ENCODE measurements at regions not wholly inside any gene's neighbourhood (a gene's known extent, or its start where the extent isn't known, plus 50 kb on each side); places are given as distances from the start of the nearest gene placed in this dataset.

DNA sequence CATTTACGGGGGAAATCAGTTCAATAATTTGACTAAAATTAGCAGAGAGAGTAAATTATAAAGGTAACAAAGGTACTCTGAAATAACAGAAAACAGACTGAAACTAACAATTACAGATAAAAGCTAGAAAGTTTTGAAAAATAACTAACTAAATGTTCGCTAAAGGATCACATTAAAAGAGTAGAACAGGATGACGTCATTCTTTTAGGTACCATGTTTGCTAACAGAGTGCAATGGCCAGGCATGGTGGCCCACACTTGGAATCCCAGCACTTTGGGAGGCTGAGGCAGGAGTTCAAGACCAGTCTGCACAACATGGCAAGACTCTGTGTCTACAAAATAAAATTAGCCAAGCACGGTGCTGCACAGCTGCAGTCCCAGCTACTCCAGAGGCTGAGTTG is 212.3 kb upstream of the CDYL start:
- H3K4me1 ChIP-seq (ENCODE audit: control insufficient read depth, insufficient read depth, low read length), result no peaks in the 10 kb centered on the region
- H3K9me3 ChIP-seq (ENCODE audit: control insufficient read depth, low read length), result no peaks in the 10 kb centered on the region
- no peaks in the 10 kb centered on the region for H3K27me3 ChIP-seq (ENCODE audit: control insufficient read depth, insufficient read depth, low read length, poor library complexity, severe bottlenecking)
- no peak overlapping the region for H3K4me3 ChIP-seq (ENCODE audit: insufficient read depth, low read depth, low read length)
- H3K36me3 ChIP-seq (ENCODE audit: control insufficient read depth, insufficient read depth, low read length), result no peaks in the 10 kb centered on the region
- no peak overlapping the region for H3K27ac ChIP-seq (ENCODE audit: insufficient read depth, low read depth, low read length, poor library complexity, severe bottlenecking)
- WGBS, 2 experiments, result 92 to 95% methylated on average over 3 to 4 of the region's 4 CpGs

DNA sequence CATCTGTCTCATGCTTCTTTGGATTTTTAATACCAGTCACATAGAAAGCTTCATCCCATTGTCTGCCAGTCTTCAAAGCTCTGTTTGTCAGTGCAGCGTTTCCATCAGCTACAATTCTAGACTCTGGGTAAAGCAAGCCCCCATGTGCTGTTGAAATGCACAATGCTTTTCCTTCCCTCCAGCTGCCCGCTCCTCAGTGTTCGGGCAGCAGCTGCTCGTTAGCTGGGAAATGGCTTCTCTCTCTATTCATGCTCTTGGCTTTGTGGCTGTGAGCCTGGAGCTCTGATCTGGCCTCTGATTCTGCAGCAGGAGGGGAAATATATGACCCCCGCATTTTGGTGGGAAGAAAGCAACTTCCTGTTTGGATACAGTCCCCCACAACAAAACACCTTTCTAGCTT is 213.0 kb upstream of the CDYL start:
- Histone ChIP-seq H3K4me1 (ENCODE audit: control insufficient read depth, insufficient read depth, low read length) (no peaks in the 10 kb centered on the region), H3K27ac (ENCODE audit: insufficient read depth, low read depth, low read length, poor library complexity, severe bottlenecking) (no peak overlapping the region), H3K36me3 (ENCODE audit: control insufficient read depth, insufficient read depth, low read length) (no peaks in the 10 kb centered on the region), H3K9me3 (ENCODE audit: control insufficient read depth, low read length) (no peaks in the 10 kb centered on the region), H3K27me3 (ENCODE audit: control insufficient read depth, insufficient read depth, low read length, poor library complexity, severe bottlenecking) (no peaks in the 10 kb centered on the region), H3K4me3 (ENCODE audit: insufficient read depth, low read depth, low read length) (no peak overlapping the region)
- WGBS, 2 experiments, result 86% methylated on average over 5 of the region's 5 CpGs

GRCh38 chr6:4561773-4562400 is 214.3 kb upstream of the CDYL start:
- no peaks in the 10 kb centered on the region for H3K36me3 ChIP-seq (ENCODE audit: control insufficient read depth, insufficient read depth, low read length)

GRCh38 chr6:4561078-4561435 is 215.1 kb upstream of the CDYL start:
- H3K4me3 ChIP-seq (ENCODE audit: insufficient read depth, low read depth, low read length), result no peak overlapping the region
- H3K27ac ChIP-seq (ENCODE audit: insufficient read depth, low read depth, low read length, poor library complexity, severe bottlenecking), result no peak overlapping the region
- H3K9me3 ChIP-seq (ENCODE audit: control insufficient read depth, low read length), result no peaks in the 10 kb centered on the region
- H3K4me1 ChIP-seq (ENCODE audit: control insufficient read depth, insufficient read depth, low read length), result no peaks in the 10 kb centered on the region
- H3K27me3 ChIP-seq (ENCODE audit: control insufficient read depth, insufficient read depth, low read length, poor library complexity, severe bottlenecking), result no peaks in the 10 kb centered on the region
- 94 to 98% methylated on average over 3 of the region's 3 CpGs for WGBS, 2 experiments
- H3K36me3 ChIP-seq (ENCODE audit: control insufficient read depth, insufficient read depth, low read length), result no peaks in the 10 kb centered on the region

More at GRCh38 chr6:4561773-4562400, 214.3 kb upstream of the CDYL start:
- no peaks in the 10 kb centered on the region for H3K27me3 ChIP-seq (ENCODE audit: control insufficient read depth, insufficient read depth, low read length, poor library complexity, severe bottlenecking)
- no peaks in the 10 kb centered on the region for H3K9me3 ChIP-seq (ENCODE audit: control insufficient read depth, low read length)
- H3K4me1 ChIP-seq (ENCODE audit: control insufficient read depth, insufficient read depth, low read length), result no peaks in the 10 kb centered on the region
- 95% methylated on average over 6 of the region's 6 CpGs for WGBS, 2 experiments
- H3K4me3 ChIP-seq (ENCODE audit: insufficient read depth, low read depth, low read length), result no peak overlapping the region
- no peak overlapping the region for H3K27ac ChIP-seq (ENCODE audit: insufficient read depth, low read depth, low read length, poor library complexity, severe bottlenecking)

GRCh38 chr6:4560221-4561077 is 215.8 kb upstream of the CDYL start:
- H3K4me3 ChIP-seq (ENCODE audit: insufficient read depth, low read depth, low read length), result no peak overlapping the region
- H3K27me3 ChIP-seq (ENCODE audit: control insufficient read depth, insufficient read depth, low read length, poor library complexity, severe bottlenecking), result no peaks in the 10 kb centered on the region
- H3K36me3 ChIP-seq (ENCODE audit: control insufficient read depth, insufficient read depth, low read length), result no peaks in the 10 kb centered on the region
- no peaks in the 10 kb centered on the region for H3K4me1 ChIP-seq (ENCODE audit: control insufficient read depth, insufficient read depth, low read length)
- WGBS, 2 experiments, result 92 to 93% methylated on average over 13 of the region's 13 CpGs
- no peaks in the 10 kb centered on the region for H3K9me3 ChIP-seq (ENCODE audit: control insufficient read depth, low read length)
- no peak overlapping the region for H3K27ac ChIP-seq (ENCODE audit: insufficient read depth, low read depth, low read length, poor library complexity, severe bottlenecking)

- WGBS, 2 experiments, result 93 to 97% methylated on average over 19 of the region's 19 CpGs
- Histone ChIP-seq H3K9me3 (ENCODE audit: control insufficient read depth, low read length) (no peaks in the 10 kb centered on the region), H3K4me1 (ENCODE audit: control insufficient read depth, insufficient read depth, low read length) (no peaks in the 10 kb centered on the region), H3K27me3 (ENCODE audit: control insufficient read depth, insufficient read depth, low read length, poor library complexity, severe bottlenecking) (no peaks in the 10 kb centered on the region), H3K36me3 (ENCODE audit: control insufficient read depth, insufficient read depth, low read length) (no peaks in the 10 kb centered on the region), H3K27ac (ENCODE audit: insufficient read depth, low read depth, low read length, poor library complexity, severe bottlenecking) (no peak overlapping the region), H3K4me3 (ENCODE audit: insufficient read depth, low read depth, low read length) (no peak overlapping the region)
Measured at GRCh38 chr6:4559281-4559875, 216.8 kb upstream of the CDYL start.

GRCh38 chr6:4554645-4555044 is 221.6 kb upstream of the CDYL start:
- Histone ChIP-seq H3K4me3 (ENCODE audit: insufficient read depth, low read depth, low read length) (no peak overlapping the region), H3K9me3 (ENCODE audit: control insufficient read depth, low read length) (no peaks in the 10 kb centered on the region), H3K4me1 (ENCODE audit: control insufficient read depth, insufficient read depth, low read length) (no peaks in the 10 kb centered on the region), H3K36me3 (ENCODE audit: control insufficient read depth, insufficient read depth, low read length) (no peaks in the 10 kb centered on the region), H3K27me3 (ENCODE audit: control insufficient read depth, insufficient read depth, low read length, poor library complexity, severe bottlenecking) (no peaks in the 10 kb centered on the region), H3K27ac (ENCODE audit: insufficient read depth, low read depth, low read length, poor library complexity, severe bottlenecking) (no peak overlapping the region)

- WGBS, 2 experiments, result 91 to 94% methylated on average over 10 of the region's 10 CpGs
Measured at GRCh38 chr6:4553387-4553786, 222.8 kb upstream of the CDYL start.

GRCh38 chr6:4550227-4550597 is 226.0 kb upstream of the CDYL start:
- no peaks in the 10 kb centered on the region for H3K27me3 ChIP-seq (ENCODE audit: control insufficient read depth, insufficient read depth, low read length, poor library complexity, severe bottlenecking)
- no peaks in the 10 kb centered on the region for H3K9me3 ChIP-seq (ENCODE audit: control insufficient read depth, low read length)
- no peaks in the 10 kb centered on the region for H3K4me1 ChIP-seq (ENCODE audit: control insufficient read depth, insufficient read depth, low read length)
- 92 to 100% methylated on average over 1 of the region's 1 CpG for WGBS, 2 experiments
- no peaks in the 10 kb centered on the region for H3K36me3 ChIP-seq (ENCODE audit: control insufficient read depth, insufficient read depth, low read length)
- no peak overlapping the region for H3K27ac ChIP-seq (ENCODE audit: insufficient read depth, low read depth, low read length, poor library complexity, severe bottlenecking)
- H3K4me3 ChIP-seq (ENCODE audit: insufficient read depth, low read depth, low read length), result no peak overlapping the region

More at GRCh38 chr6:4553387-4553786, 222.8 kb upstream of the CDYL start:
- Histone ChIP-seq H3K36me3 (ENCODE audit: control insufficient read depth, insufficient read depth, low read length) (no peaks in the 10 kb centered on the region), H3K27ac (ENCODE audit: insufficient read depth, low read depth, low read length, poor library complexity, severe bottlenecking) (no peak overlapping the region), H3K4me1 (ENCODE audit: control insufficient read depth, insufficient read depth, low read length) (no peaks in the 10 kb centered on the region), H3K27me3 (ENCODE audit: control insufficient read depth, insufficient read depth, low read length, poor library complexity, severe bottlenecking) (no peaks in the 10 kb centered on the region), H3K4me3 (ENCODE audit: insufficient read depth, low read depth, low read length) (no peak overlapping the region), H3K9me3 (ENCODE audit: control insufficient read depth, low read length) (no peaks in the 10 kb centered on the region)

GRCh38 chr6:4549556-4550226 is 226.5 kb upstream of the CDYL start:
- Histone ChIP-seq H3K4me3 (ENCODE audit: insufficient read depth, low read depth, low read length) (no peak overlapping the region), H3K4me1 (ENCODE audit: control insufficient read depth, insufficient read depth, low read length) (no peaks in the 10 kb centered on the region), H3K27me3 (ENCODE audit: control insufficient read depth, insufficient read depth, low read length, poor library complexity, severe bottlenecking) (no peaks in the 10 kb centered on the region), H3K27ac (ENCODE audit: insufficient read depth, low read depth, low read length, poor library complexity, severe bottlenecking) (no peak overlapping the region), H3K36me3 (ENCODE audit: control insufficient read depth, insufficient read depth, low read length) (no peaks in the 10 kb centered on the region), H3K9me3 (ENCODE audit: control insufficient read depth, low read length) (no peaks in the 10 kb centered on the region)
- 94 to 96% methylated on average over 23 of the region's 23 CpGs for WGBS, 2 experiments

All from ectodermal cell (in vitro differentiated cells).